BLaER1 treated with 17β-estradiol and CSF1 and Interleukin-3, amounts not matched to agents 10 nM and 100 nM (cell line): ENCODE measurements at regions not wholly inside any gene's neighbourhood (a gene's known extent, or its start where the extent isn't known, plus 50 kb on each side); places are given as distances from the start of the nearest gene placed in this dataset.
"Not testable (repeated sequence)": the region's sequence is repeated elsewhere in the genome, so short reads cannot be mapped to it uniquely, and the experiment has no call there.

Source experiments
- H3K27ac ChIP-seq, 11 experiments: shearing (Covaris generic); formaldehyde crosslinking; 2 replicates each; pipeline ENCODE4 v1.8.1; 2022
- H3K27me3 ChIP-seq, 11 experiments: shearing (Covaris generic); formaldehyde crosslinking; 2 replicates each; pipeline ENCODE4 v1.8.1; 2022
- H3K36me3 ChIP-seq, 11 experiments: shearing (Covaris generic); formaldehyde crosslinking; 2 replicates each; pipeline ENCODE4 v1.8.1; 2022
- H3K4me1 ChIP-seq, 10 experiments: shearing (Covaris generic); formaldehyde crosslinking; 2 replicates each; pipeline ENCODE4 v1.8.1; 2022
- H3K4me2 ChIP-seq, 11 experiments: shearing (Covaris generic); formaldehyde crosslinking; 2 replicates each; pipeline ENCODE4 v1.8.1; 2022
- H3K4me3 ChIP-seq, 10 experiments: shearing (Covaris generic); formaldehyde crosslinking; 2 replicates each; pipeline ENCODE4 v1.8.1; 2022
- H3K9ac ChIP-seq, 11 experiments: shearing (Covaris generic); formaldehyde crosslinking; 2 replicates each; pipeline ENCODE4 v1.8.1; 2022
- H3K9me3 ChIP-seq, 11 experiments: shearing (Covaris generic); formaldehyde crosslinking; replicated peaks in 1 of 11; 2 replicates each; pipeline ENCODE4 v1.8.1; 2022
- H4K20me1 ChIP-seq, 11 experiments: shearing (Covaris generic); formaldehyde crosslinking; 2 replicates each; pipeline ENCODE4 v1.8.1; 2022
- Cebpa-rat ChIP-seq, 11 experiments: shearing (Covaris generic); IDR thresholded peaks; 2 replicates each; pipeline ENCODE4 v1.8.1; 2022

DNA sequence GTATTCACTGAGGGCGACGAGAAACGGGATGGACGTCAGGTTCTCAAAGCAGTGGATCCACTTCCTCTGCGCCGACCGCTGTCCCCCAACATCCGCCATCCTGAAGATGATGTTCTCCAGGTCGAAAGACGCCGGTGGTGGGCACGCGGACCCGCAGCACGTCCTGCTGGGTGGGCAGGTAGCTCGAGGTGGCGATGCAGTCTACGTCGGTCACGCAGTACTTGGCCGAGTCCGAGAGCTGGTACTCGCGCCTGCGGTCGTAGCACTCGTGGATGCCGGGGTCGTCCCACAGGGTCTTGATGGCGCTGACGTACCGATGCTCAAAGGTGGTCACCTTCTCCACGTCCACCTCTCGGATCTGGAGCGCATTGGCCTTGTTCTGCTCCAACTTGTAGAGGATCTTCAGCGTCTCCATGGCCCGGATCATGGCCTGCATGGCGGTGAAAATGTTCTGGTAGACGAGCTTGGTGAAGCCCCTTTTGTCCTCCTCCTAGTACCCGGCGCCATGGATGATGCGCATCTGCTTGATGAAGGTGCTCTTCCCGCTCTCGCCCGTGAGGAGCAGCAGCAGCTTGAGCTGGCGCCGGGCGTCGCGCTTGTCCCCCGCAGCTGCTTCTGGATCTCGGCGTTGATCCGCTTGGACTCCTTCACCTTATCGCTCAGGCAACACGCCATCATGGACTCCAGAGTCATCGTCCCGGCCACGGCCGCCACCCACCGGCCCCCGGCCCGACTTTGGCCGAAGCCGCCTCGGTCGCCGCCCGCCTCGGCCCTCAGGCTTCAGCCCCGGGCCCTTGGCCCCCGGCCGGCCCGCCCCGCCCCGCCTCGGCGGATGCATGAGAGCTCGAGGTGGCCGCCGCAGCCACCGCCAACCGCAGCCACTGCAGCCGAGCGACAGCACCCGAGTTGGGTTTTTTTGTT lies 122.9 kb upstream of the KCTD7 start:
- peak overlapping the region in 5 of 11 experiments; percentile 13 to 48 (median 44); a peak in 6 of 22 replicates for H3K4me2 ChIP-seq
- H3K4me1 ChIP-seq: peaks cover 0 to 11% (median 2%) of the 10 kb centered on the region in 10 experiments; a peak in 8 of 20 replicates
- no peak for TF ChIP-seq Cebpa-rat (IDR thresholded peaks at IDR 0.05)
- H3K27me3 ChIP-seq: peaks cover 0 to 13% (median 0%) of the 10 kb centered on the region in 11 experiments; a peak in 3 of 22 replicates
- H3K36me3 ChIP-seq: no peaks in the 10 kb centered on the region
- no peaks in the 10 kb centered on the region for H4K20me1 ChIP-seq
- no peak overlapping the region for H3K4me3 ChIP-seq
- no peaks in the 10 kb centered on the region for H3K9me3 ChIP-seq
- no peak overlapping the region for H3K27ac ChIP-seq
- H3K9ac ChIP-seq: no peak overlapping the region

DNA sequence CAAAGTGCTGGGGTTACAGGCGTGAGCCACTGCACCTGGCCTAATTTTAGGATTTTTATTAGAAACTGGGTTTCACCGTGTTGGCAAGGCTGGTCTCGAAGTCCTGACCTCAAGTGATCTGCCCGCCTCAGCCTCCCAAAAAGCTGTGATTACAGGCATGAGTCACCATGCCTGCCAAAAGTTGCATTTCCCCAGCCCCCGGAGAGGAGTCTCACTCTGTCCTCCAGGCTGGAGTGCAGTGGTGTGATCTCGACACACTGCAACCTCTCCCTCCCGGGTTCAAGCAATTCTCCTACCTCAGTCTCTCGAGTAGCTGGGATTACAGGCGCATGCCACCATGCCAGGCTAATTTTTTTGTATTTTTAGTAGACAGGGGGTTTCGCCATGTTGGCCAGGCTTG lies 122.0 kb upstream of the KCTD7 start:
- not testable (repeated sequence) for H3K9me3 ChIP-seq, H3K27ac ChIP-seq, H3K36me3 ChIP-seq, H4K20me1 ChIP-seq, H3K9ac ChIP-seq, H3K4me3 ChIP-seq
- peaks cover 0 to 11% (median 2%) of the 10 kb centered on the region in 10 experiments; a peak in 8 of 20 replicates for H3K4me1 ChIP-seq
- H3K4me2 ChIP-seq: peak overlapping the region in 5 of 11 experiments; percentile 13 to 48 (median 44); a peak in 6 of 22 replicates
- peaks cover 0 to 13% (median 0%) of the 10 kb centered on the region in 11 experiments; a peak in 3 of 22 replicates for H3K27me3 ChIP-seq

DNA sequence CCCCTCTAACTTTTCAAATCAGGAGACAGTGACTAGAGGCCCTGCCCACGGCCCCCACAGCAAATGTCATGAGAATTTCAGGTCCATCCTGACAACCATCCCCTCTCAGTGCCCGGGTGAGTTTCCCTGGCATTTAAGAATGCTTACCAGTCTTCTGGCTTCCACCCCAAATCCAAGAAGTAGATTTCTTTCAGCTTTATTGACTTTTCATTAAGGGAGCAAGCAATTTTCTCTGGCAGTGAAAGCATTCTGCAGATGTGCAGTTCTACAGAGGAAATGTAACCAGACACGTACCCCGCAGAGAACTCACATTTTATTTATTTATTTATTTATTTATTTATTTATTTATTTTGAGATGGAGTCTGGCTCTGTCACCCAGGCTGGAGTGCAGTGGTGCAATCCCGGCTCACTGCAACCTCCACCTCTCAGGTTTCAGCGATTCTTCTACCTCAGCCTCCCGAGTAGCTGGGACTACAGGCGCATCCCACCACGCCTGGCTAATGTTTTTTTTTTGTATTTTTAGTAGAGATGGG lies 120.9 kb upstream of the KCTD7 start:
- Histone ChIP-seq H3K4me2 (no peak overlapping the region), H3K27ac (no peak overlapping the region), H4K20me1 (no peaks in the 10 kb centered on the region), H3K36me3 (no peaks in the 10 kb centered on the region), H3K27me3 (peaks cover 0 to 13% (median 0%) of the 10 kb centered on the region in 11 experiments; a peak in 3 of 22 replicates), H3K9me3 (no peaks in the 10 kb centered on the region), H3K4me1 (peaks cover 0 to 11% (median 2%) of the 10 kb centered on the region in 10 experiments; a peak in 8 of 20 replicates), H3K9ac (no peak overlapping the region), H3K4me3 (no peak overlapping the region)
- TF ChIP-seq Cebpa-rat (IDR thresholded peaks at IDR 0.05): no peak

DNA sequence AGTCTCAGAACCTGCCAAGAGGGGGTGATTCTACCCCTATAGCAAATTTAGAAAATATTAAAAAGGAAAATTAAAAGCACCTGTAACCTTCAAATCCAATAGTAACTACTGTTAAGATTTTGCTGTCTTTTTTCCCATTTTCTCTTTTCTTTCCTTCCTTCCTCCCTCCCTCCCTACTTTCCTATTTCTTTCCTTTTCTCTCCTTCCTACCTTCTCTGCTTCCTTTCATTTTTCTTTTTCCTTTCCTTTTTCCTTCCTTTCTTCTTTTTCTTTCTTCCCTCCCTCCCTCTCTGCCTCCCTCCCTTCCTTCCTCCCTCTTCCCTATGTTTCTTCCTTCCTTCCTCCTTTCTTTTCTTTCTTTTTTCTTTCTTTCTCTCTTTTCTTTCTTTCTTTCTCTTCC lies 120.2 kb upstream of the KCTD7 start:
- Histone ChIP-seq H4K20me1 (no peaks in the 10 kb centered on the region), H3K27me3 (peaks cover 0 to 13% (median 0%) of the 10 kb centered on the region in 11 experiments; a peak in 3 of 22 replicates), H3K9ac (no peak overlapping the region), H3K36me3 (no peaks in the 10 kb centered on the region), H3K4me3 (no peak overlapping the region), H3K9me3 (no peaks in the 10 kb centered on the region), H3K4me2 (no peak overlapping the region), H3K27ac (no peak overlapping the region), H3K4me1 (peaks cover 0 to 11% (median 2%) of the 10 kb centered on the region in 10 experiments; a peak in 8 of 20 replicates)
- no peak for TF ChIP-seq Cebpa-rat (IDR thresholded peaks at IDR 0.05)

DNA sequence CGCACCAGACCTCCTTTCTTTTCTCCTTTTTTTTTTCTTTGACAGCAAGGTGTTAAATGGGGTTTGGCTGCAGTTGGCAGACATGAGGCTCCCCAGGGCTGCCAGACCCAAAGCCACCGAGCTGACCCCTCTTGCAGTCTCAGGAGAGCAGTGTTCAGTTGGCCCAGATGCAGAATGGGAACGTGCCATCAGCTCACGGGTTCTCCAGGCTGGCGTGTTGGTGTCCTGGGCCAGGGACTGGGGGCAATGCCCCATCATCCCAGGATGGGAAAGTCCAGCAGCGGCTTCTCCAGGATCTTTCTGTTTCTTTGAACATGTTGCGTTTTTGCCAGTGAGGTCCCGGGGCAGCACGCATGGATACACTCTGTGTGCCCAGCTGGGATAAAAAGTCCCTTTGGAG lies 114.6 kb upstream of the KCTD7 start:
- H3K9ac ChIP-seq: no peak overlapping the region
- H3K4me3 ChIP-seq: no peak overlapping the region
- no peak for TF ChIP-seq Cebpa-rat (IDR thresholded peaks at IDR 0.05)
- H3K4me1 ChIP-seq: no peaks in the 10 kb centered on the region
- H3K4me2 ChIP-seq: no peak overlapping the region
- H3K36me3 ChIP-seq: no peaks in the 10 kb centered on the region
- H3K9me3 ChIP-seq: no peaks in the 10 kb centered on the region
- no peaks in the 10 kb centered on the region for H4K20me1 ChIP-seq
- H3K27me3 ChIP-seq: no peaks in the 10 kb centered on the region
- no peak overlapping the region for H3K27ac ChIP-seq

DNA sequence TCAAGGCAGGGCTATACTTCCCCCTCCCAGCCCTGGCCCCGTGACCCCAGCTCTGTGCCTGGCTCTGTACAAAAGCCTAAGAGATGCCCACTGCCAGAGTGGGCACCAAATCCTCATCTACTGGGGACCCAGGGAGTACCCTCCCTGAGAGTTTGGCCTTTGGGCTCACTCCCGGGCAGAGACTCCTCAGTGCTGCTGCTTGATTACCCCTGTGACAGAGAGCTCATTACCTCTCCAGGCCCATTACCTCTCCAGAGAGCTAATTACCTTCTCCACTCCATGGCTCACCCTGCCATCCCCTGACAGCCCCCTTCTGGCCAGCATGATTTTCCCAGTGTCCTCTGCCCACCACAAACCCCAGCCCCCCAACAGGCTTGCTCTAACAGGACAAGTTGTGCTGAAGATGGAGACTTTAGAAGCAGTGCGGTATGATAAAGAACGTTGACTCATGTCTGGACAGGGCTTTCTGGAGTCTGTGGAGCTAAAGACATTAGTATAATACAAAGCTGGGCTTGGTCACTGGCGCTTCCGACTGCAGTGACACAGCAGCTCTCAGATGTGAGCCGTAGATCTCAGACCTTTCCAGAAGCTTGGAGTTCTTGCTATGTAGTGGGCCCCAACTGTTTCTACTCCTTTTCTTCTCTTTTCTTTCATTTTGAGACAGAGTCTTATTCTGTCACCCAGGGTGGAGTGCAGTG lies 111.3 kb upstream of the KCTD7 start:
- Histone ChIP-seq H3K27me3 (no peaks in the 10 kb centered on the region), H4K20me1 (no peaks in the 10 kb centered on the region), H3K4me1 (peaks cover 0 to 12% (median 7%) of the 10 kb centered on the region in 10 experiments; a peak in 11 of 20 replicates), H3K27ac (no peak overlapping the region), H3K4me3 (no peak overlapping the region), H3K9ac (no peak overlapping the region), H3K4me2 (no peak overlapping the region), H3K36me3 (no peaks in the 10 kb centered on the region), H3K9me3 (no peaks in the 10 kb centered on the region)
- no peak for TF ChIP-seq Cebpa-rat (IDR thresholded peaks at IDR 0.05)

DNA sequence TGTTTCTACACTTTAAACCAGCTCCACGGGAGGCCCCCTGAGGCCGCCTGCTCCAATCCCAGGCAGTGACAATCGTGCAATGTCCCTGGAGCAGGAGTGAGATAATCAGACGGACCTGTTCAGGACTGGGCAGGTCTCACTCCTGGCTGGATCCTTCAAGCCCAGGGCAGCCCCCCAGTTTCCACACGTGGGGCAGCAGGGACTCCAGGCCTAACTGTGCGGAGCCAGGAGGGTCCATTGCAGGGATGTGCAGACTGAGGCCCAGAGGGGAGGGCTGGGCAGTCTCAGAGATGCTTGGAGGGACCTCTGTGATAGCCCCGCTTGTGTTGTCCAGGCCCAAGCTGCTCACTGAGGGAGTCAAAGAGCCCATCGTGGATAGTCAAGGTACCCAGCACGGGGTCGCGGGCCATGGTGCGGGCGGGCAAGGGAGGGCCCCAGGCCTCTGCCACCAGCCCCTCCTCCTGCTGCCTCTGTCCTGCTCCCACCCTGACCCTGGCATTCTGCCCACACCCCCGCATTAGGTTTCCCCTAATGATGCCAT lies 110.5 kb upstream of the KCTD7 start:
- Histone ChIP-seq H3K9me3 (no peaks in the 10 kb centered on the region), H3K27ac (no peak overlapping the region), H3K4me3 (no peak overlapping the region), H3K9ac (no peak overlapping the region), H4K20me1 (no peaks in the 10 kb centered on the region), H3K4me1 (peaks cover 0 to 12% (median 7%) of the 10 kb centered on the region in 10 experiments; a peak in 11 of 20 replicates), H3K4me2 (no peak overlapping the region), H3K27me3 (no peaks in the 10 kb centered on the region), H3K36me3 (no peaks in the 10 kb centered on the region)
- TF ChIP-seq Cebpa-rat (IDR thresholded peaks at IDR 0.05): no peak

DNA sequence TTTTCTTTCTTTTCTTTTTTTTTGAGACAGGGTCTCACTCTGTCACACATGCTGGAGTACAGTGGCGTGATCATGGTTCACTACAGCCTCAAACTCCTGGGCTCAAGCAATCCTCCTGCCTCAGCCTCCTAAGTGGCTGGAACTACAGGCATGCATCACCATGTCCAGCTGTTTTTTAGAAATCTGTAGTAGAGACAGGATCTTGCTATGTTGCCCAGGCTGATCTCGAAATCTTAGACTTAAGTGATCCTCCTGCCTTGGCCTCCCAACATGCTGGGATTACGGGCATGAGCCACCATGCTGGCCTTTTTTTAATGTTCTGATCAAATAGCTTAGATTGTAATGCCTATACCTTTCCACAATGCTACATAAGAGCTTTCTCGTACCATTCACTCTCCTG lies 107.0 kb upstream of the KCTD7 start:
- Histone ChIP-seq H3K9me3 (no peaks in the 10 kb centered on the region), H3K4me2 (no peak overlapping the region), H3K4me3 (no peak overlapping the region), H3K27ac (no peak overlapping the region), H3K36me3 (peaks cover 0 to 21% (median 7%) of the 10 kb centered on the region in 11 experiments; a peak in 6 of 22 replicates), H3K9ac (no peak overlapping the region), H3K4me1 (peaks cover 0 to 12% (median 7%) of the 10 kb centered on the region in 10 experiments; a peak in 11 of 20 replicates), H3K27me3 (no peaks in the 10 kb centered on the region), H4K20me1 (peaks cover 0 to 4% (median 0%) of the 10 kb centered on the region in 11 experiments; a peak in 2 of 22 replicates)
- TF ChIP-seq Cebpa-rat (IDR thresholded peaks at IDR 0.05): no peak

DNA sequence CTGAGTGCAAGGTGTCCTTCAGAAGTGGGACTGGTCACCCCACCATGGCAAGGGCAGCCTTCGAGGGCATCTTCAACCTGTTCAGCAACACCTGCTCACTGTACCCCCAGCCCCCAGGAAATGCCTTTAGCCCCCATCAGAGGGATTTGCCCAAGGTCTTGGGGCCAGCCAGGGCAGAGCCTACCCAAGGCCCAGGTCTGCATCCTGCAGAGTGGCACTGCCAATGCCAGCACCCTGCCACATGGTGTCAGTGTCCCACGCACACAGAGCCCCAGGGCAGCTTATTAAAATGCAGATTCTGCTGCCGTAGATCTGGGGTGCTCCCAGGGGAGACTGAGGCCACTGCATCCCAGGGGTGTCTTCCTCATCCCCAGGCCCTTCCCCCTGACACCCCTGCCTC lies 106.2 kb upstream of the KCTD7 start:
- TF ChIP-seq Cebpa-rat (IDR thresholded peaks at IDR 0.05): no peak
- Histone ChIP-seq H3K4me1 (peaks cover 0 to 12% (median 7%) of the 10 kb centered on the region in 10 experiments; a peak in 11 of 20 replicates), H3K36me3 (peaks cover 0 to 21% (median 7%) of the 10 kb centered on the region in 11 experiments; a peak in 6 of 22 replicates), H4K20me1 (peaks cover 0 to 4% (median 0%) of the 10 kb centered on the region in 11 experiments; a peak in 2 of 22 replicates), H3K4me3 (no peak overlapping the region), H3K27ac (no peak overlapping the region), H3K4me2 (no peak overlapping the region), H3K27me3 (no peaks in the 10 kb centered on the region), H3K9ac (no peak overlapping the region), H3K9me3 (no peaks in the 10 kb centered on the region)
